ENCODE measurements at regions not wholly inside any gene's neighbourhood (a gene's known extent, or its start where the extent isn't known, plus 50 kb on each side); places are given as distances from the start of the nearest gene placed in this dataset.

DNA sequence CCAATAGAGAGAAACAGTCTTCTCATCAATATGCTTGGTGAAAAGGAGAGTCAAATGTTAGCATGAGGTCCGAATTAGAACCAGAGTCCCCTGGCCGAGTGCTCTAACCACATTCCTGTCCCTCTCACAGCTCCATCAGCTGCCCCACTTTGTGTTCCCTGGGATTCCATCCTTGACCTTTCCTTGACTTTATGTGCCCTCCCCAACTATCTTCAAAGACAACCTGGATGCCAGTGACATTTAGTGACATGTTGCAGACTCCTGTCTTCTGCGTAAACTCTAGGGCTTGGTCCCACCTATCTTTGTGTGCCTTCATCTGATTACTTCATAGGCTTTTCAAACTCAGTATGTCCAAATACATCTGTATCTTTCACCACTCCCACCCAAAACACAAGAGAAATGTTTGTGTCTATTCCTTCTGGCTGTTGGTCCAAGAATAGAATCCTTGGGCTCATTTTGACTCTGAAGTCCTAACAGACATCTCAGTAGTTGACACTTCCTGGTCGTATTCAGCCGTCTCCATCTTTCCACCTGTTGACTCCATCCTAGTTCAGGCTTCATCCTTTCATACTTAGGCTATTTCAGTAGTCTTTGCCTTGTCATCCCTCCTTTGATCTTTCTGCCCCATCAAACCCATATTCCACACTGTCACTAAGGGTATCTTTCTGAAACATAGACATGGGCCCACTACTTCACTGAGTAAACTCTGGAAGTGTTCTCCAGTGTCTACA lies 101.4 kb upstream of the CD180 start:
- TF ChIP-seq CTCF (IDR thresholded peaks at IDR 0.05; ENCODE audit: poor library complexity), result no peak
- no peak for TF ChIP-seq EZH2phosphoT487 (IDR thresholded peaks at IDR 0.05; ENCODE audit: low read depth, severe bottlenecking, unreplicated experiment)

Data from hepatocyte (in vitro differentiated cells).